ENCODE measurements at regions not wholly inside any gene's neighbourhood (a gene's known extent, or its start where the extent isn't known, plus 50 kb on each side); places are given as distances from the start of the nearest gene placed in this dataset.

GRCh38 chr4:151862766-151863165, 102.0 kb upstream of the GATB start:
- DNase-seq (ENCODE audit: unreplicated experiment) = peak; percentile 50
- ChIA-PET CTCF (no interaction called here), POLR2A (no interaction called here)
- TF ChIP-seq, protein P1, sequence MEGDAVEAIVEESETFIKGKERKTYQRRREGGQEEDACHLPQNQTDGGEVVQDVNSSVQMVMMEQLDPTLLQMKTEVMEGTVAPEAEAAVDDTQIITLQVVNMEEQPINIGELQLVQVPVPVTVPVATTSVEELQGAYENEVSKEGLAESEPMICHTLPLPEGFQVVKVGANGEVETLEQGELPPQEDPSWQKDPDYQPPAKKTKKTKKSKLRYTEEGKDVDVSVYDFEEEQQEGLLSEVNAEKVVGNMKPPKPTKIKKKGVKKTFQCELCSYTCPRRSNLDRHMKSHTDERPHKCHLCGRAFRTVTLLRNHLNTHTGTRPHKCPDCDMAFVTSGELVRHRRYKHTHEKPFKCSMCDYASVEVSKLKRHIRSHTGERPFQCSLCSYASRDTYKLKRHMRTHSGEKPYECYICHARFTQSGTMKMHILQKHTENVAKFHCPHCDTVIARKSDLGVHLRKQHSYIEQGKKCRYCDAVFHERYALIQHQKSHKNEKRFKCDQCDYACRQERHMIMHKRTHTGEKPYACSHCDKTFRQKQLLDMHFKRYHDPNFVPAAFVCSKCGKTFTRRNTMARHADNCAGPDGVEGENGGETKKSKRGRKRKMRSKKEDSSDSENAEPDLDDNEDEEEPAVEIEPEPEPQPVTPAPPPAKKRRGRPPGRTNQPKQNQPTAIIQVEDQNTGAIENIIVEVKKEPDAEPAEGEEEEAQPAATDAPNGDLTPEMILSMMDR (IDR thresholded peaks at IDR 0.05; ENCODE audit: unreplicated experiment) = no peak
- H3K27ac Mint-ChIP-seq (ENCODE audit: low read depth, unreplicated experiment) = no peak overlapping the region
- peaks cover 2% of the 10 kb centered on the region for H3K9me3 Mint-ChIP-seq (ENCODE audit: unreplicated experiment)
- no TSS peak for BruUV-seq (replicated peaks)
- H3K27me3 Mint-ChIP-seq (ENCODE audit: insufficient read depth, unreplicated experiment) = peaks cover 22% of the 10 kb centered on the region
- intact Hi-C loops (cut with micrococcal nuclease) = no loop called here
- no peaks in the 10 kb centered on the region for H3K36me3 Mint-ChIP-seq (ENCODE audit: insufficient read depth, unreplicated experiment)
- no peak overlapping the region for H3K4me3 Mint-ChIP-seq (ENCODE audit: unreplicated experiment)
- H3K4me1 Mint-ChIP-seq (ENCODE audit: insufficient read depth, unreplicated experiment) = peaks cover 1% of the 10 kb centered on the region

DNA sequence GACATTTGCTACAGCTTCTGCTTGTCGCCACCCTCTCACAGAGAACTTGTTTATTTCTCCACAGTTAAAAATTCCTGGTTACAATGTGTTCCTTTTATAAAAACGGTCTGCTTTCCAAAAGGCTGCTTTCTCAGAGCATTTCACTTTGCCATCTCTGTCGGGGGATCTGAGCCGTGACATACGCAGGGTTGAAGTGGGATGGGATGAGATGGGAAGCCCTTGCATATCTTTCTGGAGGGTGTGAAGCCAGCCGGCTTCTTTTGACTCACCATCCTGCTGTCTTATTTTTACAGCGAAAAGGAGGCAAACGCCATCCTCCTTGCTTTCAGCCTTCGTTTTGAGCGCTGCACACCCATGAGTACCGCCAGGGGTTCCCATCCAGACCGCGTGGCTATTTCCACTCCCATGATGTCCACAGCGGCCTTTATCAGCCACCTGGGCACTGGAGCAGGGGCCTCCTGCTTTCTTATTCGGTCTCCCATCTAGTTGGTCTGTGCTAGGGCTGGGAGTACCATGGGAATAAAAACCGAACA, 99.8 kb upstream of the GATB start:
- no peaks in the 10 kb centered on the region for H3K36me3 Mint-ChIP-seq (ENCODE audit: insufficient read depth, unreplicated experiment)
- no peaks in the 10 kb centered on the region for H3K9me3 Mint-ChIP-seq (ENCODE audit: unreplicated experiment)
- POLR2A ChIA-PET = no interaction called here
- H3K27me3 Mint-ChIP-seq (ENCODE audit: insufficient read depth, unreplicated experiment) = peaks cover 31% of the 10 kb centered on the region
- no peak overlapping the region for H3K4me3 Mint-ChIP-seq (ENCODE audit: unreplicated experiment)
- H3K27ac Mint-ChIP-seq (ENCODE audit: low read depth, unreplicated experiment) = no peak overlapping the region
- CTCF ChIA-PET = no interaction called here
- intact Hi-C loops (cut with micrococcal nuclease) = no loop called here
- no peak for DNase-seq (ENCODE audit: unreplicated experiment)
- H3K4me1 Mint-ChIP-seq (ENCODE audit: insufficient read depth, unreplicated experiment) = peaks cover 9% of the 10 kb centered on the region
- no TSS peak for BruUV-seq (replicated peaks)
- TF ChIP-seq, protein P1 (IDR thresholded peaks at IDR 0.05; ENCODE audit: unreplicated experiment) = no peak

- Mint-ChIP-seq H3K4me3 (ENCODE audit: unreplicated experiment) (no peak overlapping the region), H3K4me1 (ENCODE audit: insufficient read depth, unreplicated experiment) (peaks cover 9% of the 10 kb centered on the region), H3K9me3 (ENCODE audit: unreplicated experiment) (no peaks in the 10 kb centered on the region), H3K36me3 (ENCODE audit: insufficient read depth, unreplicated experiment) (no peaks in the 10 kb centered on the region), H3K27ac (ENCODE audit: low read depth, unreplicated experiment) (no peak overlapping the region), H3K27me3 (ENCODE audit: insufficient read depth, unreplicated experiment) (peaks cover 31% of the 10 kb centered on the region)
- POLR2A ChIA-PET = no interaction called here
- TF ChIP-seq, protein P1 (IDR thresholded peaks at IDR 0.05; ENCODE audit: unreplicated experiment) = no peak
- CTCF ChIA-PET = no interaction called here
- intact Hi-C loops (cut with micrococcal nuclease) = no loop called here
- DNase-seq (ENCODE audit: unreplicated experiment) = no peak
- no TSS peak for BruUV-seq (replicated peaks)
Measured at GRCh38 chr4:151859641-151860040, 98.8 kb upstream of the GATB start.

DNA sequence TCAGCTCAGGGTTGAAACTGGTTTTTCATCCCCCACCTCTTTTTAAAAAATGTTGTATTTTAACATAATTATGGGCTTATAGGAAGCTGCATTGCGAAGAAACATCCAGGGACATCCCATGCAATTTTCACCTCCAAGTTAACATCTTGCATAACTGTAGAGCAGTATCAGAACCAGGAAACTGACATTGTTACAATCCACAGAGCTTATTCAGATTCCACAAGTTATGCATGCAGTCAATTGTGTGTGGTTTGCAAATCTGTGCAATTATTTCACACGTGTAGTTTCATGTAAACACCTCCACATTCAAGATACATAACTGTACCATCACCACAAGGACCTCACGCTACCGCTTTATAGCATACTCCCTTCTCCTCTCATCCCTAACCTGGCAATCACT, 97.5 kb upstream of the GATB start:
- Mint-ChIP-seq H3K4me3 (ENCODE audit: unreplicated experiment) (no peak overlapping the region), H3K27me3 (ENCODE audit: insufficient read depth, unreplicated experiment) (peaks cover 31% of the 10 kb centered on the region), H3K9me3 (ENCODE audit: unreplicated experiment) (no peaks in the 10 kb centered on the region), H3K36me3 (ENCODE audit: insufficient read depth, unreplicated experiment) (no peaks in the 10 kb centered on the region), H3K27ac (ENCODE audit: low read depth, unreplicated experiment) (no peak overlapping the region), H3K4me1 (ENCODE audit: insufficient read depth, unreplicated experiment) (peaks cover 9% of the 10 kb centered on the region)
- no TSS peak for BruUV-seq (replicated peaks)
- intact Hi-C loops (cut with micrococcal nuclease) = no loop called here
- no peak for DNase-seq (ENCODE audit: unreplicated experiment)
- CTCF ChIA-PET = no interaction called here
- POLR2A ChIA-PET = interaction anchor here (0.9 kb wide), 1 partner anchor 26 kb away, joined by 3 read pairs; no protein-coding TSS in a partner anchor
- TF ChIP-seq, protein P1 (IDR thresholded peaks at IDR 0.05; ENCODE audit: unreplicated experiment) = no peak

All from MCF 10A (cell line).